GM19452 (cell line): ENCODE measurements at regions not wholly inside any gene's neighbourhood (a gene's known extent, or its start where the extent isn't known, plus 50 kb on each side); places are given as distances from the start of the nearest gene placed in this dataset.
"Not testable (repeated sequence)": the region's sequence is repeated elsewhere in the genome, so short reads cannot be mapped to it uniquely, and the experiment has no call there.

ENCODE experiments used
- ATAC-seq: cut with Tn5 transposase; IDR thresholded peaks from one replicate; pipeline ENCODE4 v1.9.1; 2021; ENCODE audit not compliant: unreplicated experiment

GRCh38 chr5:124957063-124957462 lies 210.6 kb upstream of the ZNF608 start:
- ATAC-seq: no peak

- no peak for ATAC-seq
Measured at GRCh38 chr5:124960266-124960665, 213.8 kb upstream of the ZNF608 start.

- ATAC-seq: no peak
Measured at GRCh38 chr5:124961521-124961920, 215.1 kb upstream of the ZNF608 start.

- no peak for ATAC-seq
Measured at GRCh38 chr5:124962111-124962510, 215.7 kb upstream of the ZNF608 start.

- ATAC-seq: no peak
Measured at GRCh38 chr5:124962735-124963134, 216.3 kb upstream of the ZNF608 start.

- ATAC-seq: no peak
Measured at GRCh38 chr5:124963236-124963919, 216.9 kb upstream of the ZNF608 start.

GRCh38 chr5:124966741-124967140 lies 220.3 kb upstream of the ZNF608 start:
- not testable (repeated sequence) for ATAC-seq

- ATAC-seq: not testable (repeated sequence)
Measured at GRCh38 chr5:124970381-124970780, 223.9 kb upstream of the ZNF608 start.

- ATAC-seq: no peak
Measured at GRCh38 chr5:124972703-124973102, 226.3 kb upstream of the ZNF608 start.

GRCh38 chr5:124973661-124974060 lies 227.2 kb upstream of the ZNF608 start:
- ATAC-seq: no peak

GRCh38 chr5:124976086-124976485 lies 229.6 kb upstream of the ZNF608 start:
- ATAC-seq: no peak

- ATAC-seq: no peak
Measured at GRCh38 chr5:124979251-124979650, 232.8 kb upstream of the ZNF608 start.

GRCh38 chr5:124980163-124980941 lies 233.9 kb upstream of the ZNF608 start:
- ATAC-seq: peak; percentile 88

GRCh38 chr5:124981901-124982300 lies 235.5 kb upstream of the ZNF608 start:
- no peak for ATAC-seq

GRCh38 chr5:124986170-124986569 lies 239.7 kb upstream of the ZNF608 start:
- no peak for ATAC-seq

- peak; percentile 77 for ATAC-seq
Measured at GRCh38 chr5:124986667-124987066, 240.2 kb upstream of the ZNF608 start.

GRCh38 chr5:124987786-124988185 lies 241.3 kb upstream of the ZNF608 start:
- ATAC-seq: not testable (repeated sequence)

GRCh38 chr5:124990723-124991122 lies 244.3 kb upstream of the ZNF608 start:
- ATAC-seq: no peak

GRCh38 chr5:124995421-124995820 lies 249.0 kb upstream of the ZNF608 start:
- no peak for ATAC-seq

GRCh38 chr5:124996023-124996763 lies 249.8 kb upstream of the ZNF608 start:
- ATAC-seq: no peak

- no peak for ATAC-seq
Measured at GRCh38 chr5:124996764-124997077, 250.3 kb upstream of the ZNF608 start.
